ENCODE measurements at regions not wholly inside any gene's neighbourhood (a gene's known extent, or its start where the extent isn't known, plus 50 kb on each side); places are given as distances from the start of the nearest gene placed in this dataset.
A peak's percentile ranks its signal among the peaks of the same experiment; 100 is the strongest.

GRCh38 chr14:96653597-96653996 is 143.6 kb upstream of the VRK1 start:
- TF ChIP-seq CTCF (conservative IDR thresholded peaks at IDR 0.05; ENCODE audit: control insufficient read depth, insufficient read depth, low read depth, low read length), result no peak
- DNase-seq (ENCODE audit: low read depth), result no peak
- H3K4me3 ChIP-seq (ENCODE audit: control insufficient read depth, low read depth, low read length), result no peak overlapping the region

- no peak overlapping the region for H3K4me3 ChIP-seq (ENCODE audit: control insufficient read depth, low read depth, low read length)
- no peak for DNase-seq (ENCODE audit: low read depth)
- no peak for TF ChIP-seq CTCF (conservative IDR thresholded peaks at IDR 0.05; ENCODE audit: control insufficient read depth, insufficient read depth, low read depth, low read length)
These were observed 138.6 kb upstream of the VRK1 start for GRCh38 chr14:96658611-96659010.

- H3K4me3 ChIP-seq (ENCODE audit: control insufficient read depth, low read depth, low read length), result no peak overlapping the region
- no peak for DNase-seq (ENCODE audit: low read depth)
- TF ChIP-seq CTCF (conservative IDR thresholded peaks at IDR 0.05; ENCODE audit: control insufficient read depth, insufficient read depth, low read depth, low read length), result no peak
These were observed 137.1 kb upstream of the VRK1 start for GRCh38 chr14:96660123-96660522.

GRCh38 chr14:96660667-96661066 is 136.5 kb upstream of the VRK1 start:
- TF ChIP-seq CTCF (conservative IDR thresholded peaks at IDR 0.05; ENCODE audit: control insufficient read depth, insufficient read depth, low read depth, low read length), result no peak
- H3K4me3 ChIP-seq (ENCODE audit: control insufficient read depth, low read depth, low read length), result no peak overlapping the region
- no peak for DNase-seq (ENCODE audit: low read depth)

GRCh38 chr14:96661244-96661969 is 135.8 kb upstream of the VRK1 start:
- H3K4me3 ChIP-seq (ENCODE audit: control insufficient read depth, low read depth, low read length), result no peak overlapping the region
- no peak for DNase-seq (ENCODE audit: low read depth)
- TF ChIP-seq CTCF (conservative IDR thresholded peaks at IDR 0.05; ENCODE audit: control insufficient read depth, insufficient read depth, low read depth, low read length), result no peak

- H3K4me3 ChIP-seq (ENCODE audit: control insufficient read depth, low read depth, low read length), result no peak overlapping the region
- DNase-seq (ENCODE audit: low read depth), result peak; percentile 4
- TF ChIP-seq CTCF (conservative IDR thresholded peaks at IDR 0.05; ENCODE audit: control insufficient read depth, insufficient read depth, low read depth, low read length), result no peak
These were observed 134.8 kb upstream of the VRK1 start for GRCh38 chr14:96662116-96662970.
